ENCODE measurements at regions not wholly inside any gene's neighbourhood (a gene's known extent, or its start where the extent isn't known, plus 50 kb on each side); places are given as distances from the start of the nearest gene placed in this dataset.

DNA sequence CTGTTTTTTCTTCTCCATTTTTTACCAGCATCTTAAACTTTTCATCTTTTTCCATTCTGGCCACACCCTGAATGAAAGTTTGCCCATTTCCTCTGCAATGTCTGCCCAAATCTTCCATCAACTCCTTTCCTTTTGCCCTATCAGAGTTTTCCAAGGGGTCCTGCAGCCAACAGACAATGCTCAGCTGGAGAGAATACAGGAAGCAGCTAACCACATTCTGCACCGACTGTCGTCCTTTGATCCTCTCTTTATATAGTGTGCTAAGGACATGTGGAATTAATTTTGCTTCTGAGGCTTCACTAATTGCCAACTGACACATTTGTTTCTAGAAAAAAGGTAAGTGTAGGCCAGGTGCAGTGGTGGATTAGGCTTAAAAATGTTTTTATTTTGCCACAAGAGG is 50.5 kb upstream of the DLX2 start:
- peaks cover 12% of the 10 kb centered on the region for H3K27me3 ChIP-seq (ENCODE audit: low read depth)
- H3K27ac ChIP-seq, result no peak overlapping the region
- intact Hi-C loops (cut with DNase I), result no loop called here
- no peaks in the 10 kb centered on the region for H3K9me3 ChIP-seq
- TF ChIP-seq CTCF (IDR thresholded peaks at IDR 0.05), result no peak
- H3K36me3 ChIP-seq, result no peaks in the 10 kb centered on the region
- H3K4me3 ChIP-seq, result no peak overlapping the region
- DNase-seq (no peak), ATAC-seq (no peak)
- no peaks in the 10 kb centered on the region for H3K4me1 ChIP-seq

DNA sequence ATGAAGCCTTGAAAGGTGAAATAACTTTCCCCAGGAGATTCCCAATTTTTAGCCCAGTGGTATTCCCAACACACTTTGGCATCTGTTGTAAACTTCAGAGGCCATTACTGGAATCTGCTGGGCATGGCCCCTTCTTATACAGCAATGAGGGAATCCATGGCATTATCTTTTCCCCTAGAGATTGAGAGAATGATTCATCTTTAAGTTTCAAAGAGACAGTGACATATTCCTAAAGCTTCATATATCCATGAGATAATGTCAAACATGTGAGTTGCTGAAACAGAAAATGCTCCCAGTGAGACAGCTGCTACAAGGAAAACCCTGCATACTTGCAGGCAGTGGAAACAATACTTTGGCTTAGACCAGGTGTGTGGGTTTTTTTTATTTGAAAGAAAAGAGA is 51.1 kb upstream of the DLX2 start:
- Histone ChIP-seq H3K4me1 (no peaks in the 10 kb centered on the region), H3K4me3 (no peak overlapping the region), H3K36me3 (no peaks in the 10 kb centered on the region), H3K27ac (no peak overlapping the region), H3K27me3 (ENCODE audit: low read depth) (peaks cover 12% of the 10 kb centered on the region), H3K9me3 (no peaks in the 10 kb centered on the region)
- intact Hi-C loops (cut with DNase I), result no loop called here
- ATAC-seq (no peak), DNase-seq (no peak)
- no peak for TF ChIP-seq CTCF (IDR thresholded peaks at IDR 0.05)

- intact Hi-C loops (cut with DNase I), result no loop called here
- no peak for TF ChIP-seq CTCF (IDR thresholded peaks at IDR 0.05)
- ATAC-seq, result no peak
- H3K27me3 ChIP-seq (ENCODE audit: low read depth), result peaks cover 12% of the 10 kb centered on the region
- no peak for DNase-seq
- H3K9me3 ChIP-seq, result no peaks in the 10 kb centered on the region
- H3K4me1 ChIP-seq, result no peaks in the 10 kb centered on the region
- H3K27ac ChIP-seq, result no peak overlapping the region
- no peak overlapping the region for H3K4me3 ChIP-seq
- no peaks in the 10 kb centered on the region for H3K36me3 ChIP-seq
Measured at GRCh38 chr2:172155752-172156151, 53.1 kb upstream of the DLX2 start.

- H3K4me3 ChIP-seq, result no peak overlapping the region
- H3K9me3 ChIP-seq, result no peaks in the 10 kb centered on the region
- no peak for DNase-seq
- intact Hi-C loops (cut with DNase I), result no loop called here
- H3K36me3 ChIP-seq, result no peaks in the 10 kb centered on the region
- ATAC-seq, result no peak
- H3K27ac ChIP-seq, result no peak overlapping the region
- H3K4me1 ChIP-seq, result no peaks in the 10 kb centered on the region
- H3K27me3 ChIP-seq (ENCODE audit: low read depth), result peaks cover 1% of the 10 kb centered on the region
- no peak for TF ChIP-seq CTCF (IDR thresholded peaks at IDR 0.05)
Measured at GRCh38 chr2:172160839-172161238, 58.1 kb upstream of the DLX2 start.

DNA sequence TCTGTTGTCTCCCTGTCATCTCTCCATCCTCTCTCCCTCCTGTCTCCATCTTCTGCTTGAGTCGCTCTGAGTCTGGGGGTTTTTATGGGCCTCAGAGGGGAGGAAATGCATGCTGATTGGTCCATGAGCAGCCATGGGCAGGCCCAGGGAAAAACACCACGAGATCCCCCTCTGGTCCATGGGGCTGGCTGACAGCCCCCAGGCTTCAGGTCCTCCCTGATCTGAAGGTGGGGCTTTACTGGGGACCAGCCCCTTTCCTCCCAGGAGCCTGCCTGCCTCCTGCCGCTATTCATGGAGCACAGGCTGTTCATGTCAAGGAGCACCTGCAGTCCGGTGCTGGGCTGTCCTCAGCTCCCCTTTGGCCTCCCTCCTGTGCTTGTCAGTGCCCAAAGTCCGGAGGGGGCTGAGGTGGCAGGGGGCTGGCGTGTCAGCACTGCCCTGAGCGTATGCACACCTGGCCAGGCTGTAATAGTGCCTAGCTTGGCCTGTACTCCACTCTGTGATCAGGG is 59.6 kb upstream of the DLX2 start:
- Histone ChIP-seq H3K27me3 (ENCODE audit: low read depth) (no peaks in the 10 kb centered on the region), H3K4me1 (no peaks in the 10 kb centered on the region), H3K36me3 (no peaks in the 10 kb centered on the region), H3K9me3 (no peaks in the 10 kb centered on the region), H3K27ac (no peak overlapping the region), H3K4me3 (no peak overlapping the region)
- ATAC-seq (no peak), DNase-seq (no peak)
- intact Hi-C loops (cut with DNase I), result no loop called here
- TF ChIP-seq CTCF (IDR thresholded peaks at IDR 0.05), result no peak
